Lower lobe of right lung (tissue), 2 donors: ENCODE measurements at regions not wholly inside any gene's neighbourhood (a gene's known extent, or its start where the extent isn't known, plus 50 kb on each side); places are given as distances from the start of the nearest gene placed in this dataset.

Experiments used
- ATAC-seq, 2 donors: fragments of 200-7000 bp; cut with Tn5 transposase; one replicate each; pipeline ENCODE4 v1.9.1; 2020 to 2022; ENCODE audit warnings: mild to moderate bottlenecking in 2 of 2, moderate library complexity in 2 of 2
- DNase-seq: peaks from one replicate; pipeline ENCODE4 v3.0.0-alpha.2; 2020
- H3K27ac ChIP-seq: fragments of 200-600 bp; one replicate; pipeline ENCODE4 v1.8.0; 2022
- H3K27me3 ChIP-seq: fragments of 200-600 bp; one replicate; pipeline ENCODE4 v1.8.0; 2022; ENCODE audit warnings: low read depth
- H3K36me3 ChIP-seq: fragments of 200-600 bp; one replicate; pipeline ENCODE4 v1.8.0; 2022; ENCODE audit warnings: mild to moderate bottlenecking
- H3K4me1 ChIP-seq: fragments of 200-600 bp; one replicate; pipeline ENCODE4 v1.8.0; 2022
- H3K4me3 ChIP-seq: fragments of 200-600 bp; one replicate; pipeline ENCODE4 v1.8.0; 2022; ENCODE audit warnings: mild to moderate bottlenecking
- H3K9me3 ChIP-seq: fragments of 200-600 bp; one replicate; pipeline ENCODE4 v1.8.0; 2022
- intact Hi-C: fragments of 100-400 bp; cut with DNase I; formaldehyde crosslinking; loops from one replicate; pipeline ENCODE4 v1.11.0; 2022
- TF ChIP-seq, protein P1 (sequence below): fragments of 200-600 bp; IDR thresholded peaks from one replicate; pipeline ENCODE4 v1.8.0; 2022; ENCODE audit warnings: antibody characterized with exemption, mild to moderate bottlenecking
- donor health status: DM: no; HTN: yes; CAD: no; lungs with severe emphysema.

DNA sequence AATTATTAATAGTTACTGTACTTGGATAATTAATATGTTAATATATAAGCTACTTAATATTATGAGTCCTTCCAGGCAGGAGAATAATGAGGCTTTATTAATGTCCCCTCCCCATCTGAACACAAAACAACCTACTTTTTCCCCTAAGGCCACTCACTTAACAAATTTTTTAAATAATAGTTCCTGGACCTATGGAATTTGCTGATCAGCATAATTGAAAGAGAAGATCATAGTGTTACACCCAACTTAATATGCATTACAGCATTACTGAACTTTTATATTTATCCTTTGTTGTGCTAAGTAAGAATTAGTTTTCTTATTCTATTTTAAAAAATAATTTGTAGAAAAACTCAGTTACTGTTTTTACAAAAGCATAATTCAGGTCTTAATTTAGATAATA lies 1537.7 kb upstream of the GOT2 start:
- H3K4me1 ChIP-seq = no peaks in the 10 kb centered on the region
- intact Hi-C loops = no loop called here
- no peaks in the 10 kb centered on the region for H3K27me3 ChIP-seq
- TF ChIP-seq, protein P1, sequence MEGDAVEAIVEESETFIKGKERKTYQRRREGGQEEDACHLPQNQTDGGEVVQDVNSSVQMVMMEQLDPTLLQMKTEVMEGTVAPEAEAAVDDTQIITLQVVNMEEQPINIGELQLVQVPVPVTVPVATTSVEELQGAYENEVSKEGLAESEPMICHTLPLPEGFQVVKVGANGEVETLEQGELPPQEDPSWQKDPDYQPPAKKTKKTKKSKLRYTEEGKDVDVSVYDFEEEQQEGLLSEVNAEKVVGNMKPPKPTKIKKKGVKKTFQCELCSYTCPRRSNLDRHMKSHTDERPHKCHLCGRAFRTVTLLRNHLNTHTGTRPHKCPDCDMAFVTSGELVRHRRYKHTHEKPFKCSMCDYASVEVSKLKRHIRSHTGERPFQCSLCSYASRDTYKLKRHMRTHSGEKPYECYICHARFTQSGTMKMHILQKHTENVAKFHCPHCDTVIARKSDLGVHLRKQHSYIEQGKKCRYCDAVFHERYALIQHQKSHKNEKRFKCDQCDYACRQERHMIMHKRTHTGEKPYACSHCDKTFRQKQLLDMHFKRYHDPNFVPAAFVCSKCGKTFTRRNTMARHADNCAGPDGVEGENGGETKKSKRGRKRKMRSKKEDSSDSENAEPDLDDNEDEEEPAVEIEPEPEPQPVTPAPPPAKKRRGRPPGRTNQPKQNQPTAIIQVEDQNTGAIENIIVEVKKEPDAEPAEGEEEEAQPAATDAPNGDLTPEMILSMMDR = no peak
- ATAC-seq = no peak
- no peaks in the 10 kb centered on the region for H3K9me3 ChIP-seq
- H3K4me3 ChIP-seq = no peak overlapping the region
- DNase-seq = no peak
- H3K27ac ChIP-seq = no peak overlapping the region
- H3K36me3 ChIP-seq = no peaks in the 10 kb centered on the region

DNA sequence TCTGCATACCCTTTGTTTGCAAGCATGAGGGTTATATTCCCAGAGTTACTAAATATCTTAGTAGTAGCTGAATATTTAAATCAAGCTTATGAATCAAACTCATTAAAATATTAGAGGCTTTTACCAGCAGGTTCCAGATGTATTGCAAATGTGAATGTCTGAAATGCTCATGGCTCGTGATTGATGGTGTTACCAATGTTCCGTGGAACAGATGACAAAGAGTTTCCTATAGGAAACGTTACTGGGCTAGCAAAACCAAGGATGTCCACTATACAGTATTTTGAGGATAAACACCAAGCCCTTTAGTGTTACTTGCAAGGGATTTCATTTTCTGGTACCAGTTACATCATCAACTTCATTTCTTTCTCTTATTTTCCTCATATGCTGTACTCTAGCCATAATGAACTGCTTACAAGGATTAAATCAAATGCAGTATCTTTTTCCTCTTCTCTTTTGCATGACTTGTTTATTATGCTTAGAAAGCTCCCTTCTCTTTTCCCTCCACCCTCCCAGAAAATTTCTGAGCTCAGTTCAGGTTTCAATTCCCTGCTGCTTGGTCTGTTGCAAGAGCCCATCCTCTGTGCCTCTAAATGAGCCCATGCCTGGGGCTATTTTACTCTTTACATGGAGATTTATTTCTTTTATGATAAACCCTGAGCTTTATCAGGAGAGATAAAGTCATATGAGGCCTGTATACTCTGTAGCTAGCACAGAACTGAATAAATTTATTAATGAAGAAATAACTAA lies 1537.1 kb upstream of the GOT2 start:
- Histone ChIP-seq H3K4me3 (no peak overlapping the region), H3K36me3 (no peaks in the 10 kb centered on the region), H3K9me3 (no peaks in the 10 kb centered on the region), H3K27me3 (no peaks in the 10 kb centered on the region), H3K27ac (no peak overlapping the region), H3K4me1 (no peaks in the 10 kb centered on the region)
- intact Hi-C loops = no loop called here
- no peak for DNase-seq
- ATAC-seq = no peak
- TF ChIP-seq, protein P1 = no peak

DNA sequence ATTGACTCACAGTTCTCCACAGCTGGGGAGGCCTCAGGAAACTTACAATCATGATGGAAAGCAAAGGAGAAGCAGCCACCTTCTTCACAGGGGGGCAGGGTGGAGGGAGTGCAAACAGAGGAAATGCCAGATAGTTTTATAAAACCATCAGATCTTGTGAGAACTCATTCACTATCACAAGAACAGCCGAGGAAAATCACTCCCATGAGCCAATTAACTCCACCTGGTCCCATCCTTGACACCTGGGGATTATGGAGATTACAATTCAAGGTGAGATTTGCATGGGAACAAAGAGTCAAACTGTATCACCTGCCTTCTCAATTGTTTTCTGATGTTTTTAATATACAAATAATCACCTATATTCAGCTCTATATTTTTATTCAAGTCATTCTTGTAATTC lies 1527.3 kb upstream of the GOT2 start:
- Histone ChIP-seq H3K27ac (no peak overlapping the region), H3K4me1 (no peaks in the 10 kb centered on the region), H3K36me3 (no peaks in the 10 kb centered on the region), H3K9me3 (no peaks in the 10 kb centered on the region), H3K4me3 (no peak overlapping the region), H3K27me3 (no peaks in the 10 kb centered on the region)
- TF ChIP-seq, protein P1 = no peak
- DNase-seq = no peak
- ATAC-seq = no peak
- intact Hi-C loops = no loop called here

DNA sequence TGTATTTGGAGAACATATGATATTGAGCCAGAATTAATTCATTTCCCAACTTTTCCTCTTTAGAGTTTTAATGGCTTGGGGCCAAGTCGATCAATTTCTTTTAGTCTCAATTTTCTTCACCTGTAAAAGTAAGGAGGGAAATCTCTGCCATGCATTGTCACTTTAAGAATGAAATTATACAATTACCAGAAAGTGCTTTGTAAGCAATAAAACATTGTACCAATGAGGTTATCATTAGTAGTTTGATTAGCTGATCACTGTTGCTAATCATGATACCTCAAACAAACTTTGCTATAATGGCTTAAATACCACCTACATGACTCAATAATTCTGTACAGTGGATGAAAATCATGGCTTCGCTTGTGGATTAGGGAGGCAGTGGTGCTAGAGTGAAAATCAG lies 1525.8 kb upstream of the GOT2 start:
- no peak for DNase-seq
- H3K4me1 ChIP-seq = no peaks in the 10 kb centered on the region
- no peak overlapping the region for H3K4me3 ChIP-seq
- no peaks in the 10 kb centered on the region for H3K27me3 ChIP-seq
- TF ChIP-seq, protein P1 = no peak
- H3K9me3 ChIP-seq = no peaks in the 10 kb centered on the region
- H3K36me3 ChIP-seq = no peaks in the 10 kb centered on the region
- H3K27ac ChIP-seq = no peak overlapping the region
- ATAC-seq = no peak
- intact Hi-C loops = no loop called here

DNA sequence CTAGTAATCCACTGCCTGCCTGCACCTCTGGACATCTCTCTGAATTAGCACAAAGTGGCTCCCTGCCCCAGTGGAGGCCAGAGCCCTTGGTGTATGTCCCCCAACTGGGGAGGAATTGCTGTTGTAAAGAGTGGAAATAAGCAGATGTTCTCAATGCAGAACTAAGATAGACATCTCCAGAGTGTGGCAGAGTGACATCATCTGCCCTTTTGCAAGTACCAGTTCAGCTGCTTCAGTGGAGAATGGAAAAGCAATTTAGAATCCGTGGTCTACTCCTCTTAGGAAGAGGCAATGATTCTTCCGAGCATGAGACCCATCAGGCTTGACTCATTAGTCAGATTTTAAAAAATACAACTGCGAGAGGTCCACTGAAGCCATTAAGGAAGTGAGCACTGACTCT lies 1512.0 kb upstream of the GOT2 start:
- no peak overlapping the region for H3K4me3 ChIP-seq
- intact Hi-C loops = no loop called here
- TF ChIP-seq, protein P1 = no peak
- ATAC-seq = no peak
- DNase-seq = no peak
- H3K27ac ChIP-seq = no peak overlapping the region
- no peaks in the 10 kb centered on the region for H3K4me1 ChIP-seq
- H3K9me3 ChIP-seq = no peaks in the 10 kb centered on the region
- H3K27me3 ChIP-seq = no peaks in the 10 kb centered on the region
- no peaks in the 10 kb centered on the region for H3K36me3 ChIP-seq
